ENCODE measurements at regions not wholly inside any gene's neighbourhood (a gene's known extent, or its start where the extent isn't known, plus 50 kb on each side); places are given as distances from the start of the nearest gene placed in this dataset.

- Mint-ChIP-seq H3K27ac (no peak overlapping the region), H3K4me1 (peaks cover 30% of the 10 kb centered on the region), H3K4me3 (no peak overlapping the region), H3K36me3 (no peaks in the 10 kb centered on the region), H3K9me3 (peaks cover 3% of the 10 kb centered on the region), H3K27me3 (ENCODE audit: low read depth) (peaks cover 7% of the 10 kb centered on the region)
- no peak for DNase-seq (ENCODE audit: low spot score in 2 of 2, unreplicated experiment in 2 of 2)
- no peak for TF ChIP-seq CTCF (IDR thresholded peaks at IDR 0.05; ENCODE audit: unreplicated experiment)
These were observed 144.0 kb upstream of the TLE3 start for GRCh38 chr15:70241561-70242320.

GRCh38 chr15:70240820-70241430 is 143.2 kb upstream of the TLE3 start:
- Mint-ChIP-seq H3K4me3 (no peak overlapping the region), H3K9me3 (peaks cover 4% of the 10 kb centered on the region), H3K4me1 (peaks cover 32% of the 10 kb centered on the region), H3K36me3 (no peaks in the 10 kb centered on the region), H3K27ac (no peak overlapping the region), H3K27me3 (ENCODE audit: low read depth) (peaks cover 7% of the 10 kb centered on the region)
- TF ChIP-seq CTCF (IDR thresholded peaks at IDR 0.05; ENCODE audit: unreplicated experiment): no peak
- DNase-seq (ENCODE audit: low spot score in 2 of 2, unreplicated experiment in 2 of 2): no peak

- H3K4me1 Mint-ChIP-seq: peaks cover 32% of the 10 kb centered on the region
These were observed 142.4 kb upstream of the TLE3 start for GRCh38 chr15:70240082-70240481.

GRCh38 chr15:70238917-70239316 is 141.2 kb upstream of the TLE3 start:
- Mint-ChIP-seq H3K9me3 (peaks cover 4% of the 10 kb centered on the region), H3K27me3 (ENCODE audit: low read depth) (peaks cover 7% of the 10 kb centered on the region)

More at GRCh38 chr15:70240082-70240481, 142.4 kb upstream of the TLE3 start:
- no peak for TF ChIP-seq CTCF (IDR thresholded peaks at IDR 0.05; ENCODE audit: unreplicated experiment)
- Mint-ChIP-seq H3K4me3 (no peak overlapping the region), H3K9me3 (peaks cover 4% of the 10 kb centered on the region), H3K27ac (no peak overlapping the region), H3K27me3 (ENCODE audit: low read depth) (peaks cover 7% of the 10 kb centered on the region), H3K36me3 (no peaks in the 10 kb centered on the region)
- no peak for DNase-seq (ENCODE audit: low spot score in 2 of 2, unreplicated experiment in 2 of 2)

GRCh38 chr15:70237626-70238025 is 139.9 kb upstream of the TLE3 start:
- Mint-ChIP-seq H3K4me3 (no peak overlapping the region), H3K27ac (no peak overlapping the region), H3K36me3 (no peaks in the 10 kb centered on the region), H3K27me3 (ENCODE audit: low read depth) (peaks cover 7% of the 10 kb centered on the region), H3K4me1 (peaks cover 25% of the 10 kb centered on the region), H3K9me3 (peaks cover 10% of the 10 kb centered on the region)
- TF ChIP-seq CTCF (IDR thresholded peaks at IDR 0.05; ENCODE audit: unreplicated experiment): no peak
- DNase-seq (ENCODE audit: low spot score in 2 of 2, unreplicated experiment in 2 of 2): no peak

More at GRCh38 chr15:70238917-70239316, 141.2 kb upstream of the TLE3 start:
- H3K36me3 Mint-ChIP-seq: no peaks in the 10 kb centered on the region
- no peak overlapping the region for H3K27ac Mint-ChIP-seq
- H3K4me3 Mint-ChIP-seq: no peak overlapping the region
- no peak for TF ChIP-seq CTCF (IDR thresholded peaks at IDR 0.05; ENCODE audit: unreplicated experiment)
- peaks cover 38% of the 10 kb centered on the region for H3K4me1 Mint-ChIP-seq
- DNase-seq (ENCODE audit: low spot score in 2 of 2, unreplicated experiment in 2 of 2): no peak
